Neuronal stem cell (in vitro differentiated cells): ENCODE measurements at regions not wholly inside any gene's neighbourhood (a gene's known extent, or its start where the extent isn't known, plus 50 kb on each side); places are given as distances from the start of the nearest gene placed in this dataset.

Experiments
- DNase-seq: peaks from one replicate; pipeline ENCODE4 v3.0.0-alpha.2; 2013; ENCODE audit warnings: low spot score
- H2AFZ ChIP-seq: one replicate; pipeline ENCODE4 v1.6.1; 2013; ENCODE audit warnings: mild to moderate bottlenecking, low read length, inconsistent platforms
- H2AK5ac ChIP-seq: 2 replicates; pipeline ENCODE4 v1.6.1; 2013; ENCODE audit warnings: low read depth, mild to moderate bottlenecking, inconsistent platforms, low read length, moderate library complexity, mixed read lengths
- H2BK120ac ChIP-seq: 2 replicates; pipeline ENCODE4 v1.6.1; 2013; ENCODE audit warnings: low read depth, mild to moderate bottlenecking, inconsistent platforms, low read length, moderate library complexity, mixed read lengths
- H2BK12ac ChIP-seq: one replicate; pipeline ENCODE4 v1.6.1; 2013; ENCODE audit warnings: low read length, inconsistent platforms
- H2BK15ac ChIP-seq: 2 replicates; pipeline ENCODE4 v1.6.1; 2013; ENCODE audit warnings: mild to moderate bottlenecking, low read length, inconsistent platforms, mixed read lengths
- H2BK5ac ChIP-seq: one replicate; pipeline ENCODE4 v1.6.1; 2013; ENCODE audit warnings: inconsistent platforms, mild to moderate bottlenecking, low read length, moderate library complexity
- H3K14ac ChIP-seq: one replicate; pipeline ENCODE4 v1.6.1; 2013; ENCODE audit warnings: low read length, inconsistent platforms
- H3K18ac ChIP-seq: 2 replicates; pipeline ENCODE4 v1.6.1; 2013; ENCODE audit warnings: low read length, inconsistent platforms
- H3K23ac ChIP-seq: 2 replicates; pipeline ENCODE4 v1.6.1; 2013; ENCODE audit warnings: low read depth, mild to moderate bottlenecking, mixed read lengths, low read length, inconsistent platforms; ENCODE audit not compliant: poor library complexity
- H3K27ac ChIP-seq: replicated peaks from 3 replicates; pipeline ENCODE4 v1.5.1; 2013; ENCODE audit warnings: low read length, inconsistent platforms
- H3K27me3 ChIP-seq, 3 experiments: 2 replicates each; pipeline ENCODE4 v1.6.1; 2013; ENCODE audit warnings: low read length in 3 of 3, mild to moderate bottlenecking in 2 of 3, inconsistent platforms in 1 of 3, low read depth in 1 of 3, mixed read lengths in 1 of 3, moderate library complexity in 1 of 3; ENCODE audit not compliant: control insufficient read depth in 3 of 3, insufficient read depth in 3 of 3
- H3K36me3 ChIP-seq, 2 donors: replicated peaks in 1 of 2; 2 replicates each; pipeline ENCODE4 v1.6.1; 2013; ENCODE audit warnings: low read length in 2 of 2; ENCODE audit not compliant: control insufficient read depth in 2 of 2, insufficient read depth in 2 of 2
- H3K4ac ChIP-seq: 2 replicates; pipeline ENCODE4 v1.6.1; 2013; ENCODE audit warnings: inconsistent platforms, mild to moderate bottlenecking, low read length, moderate library complexity
- H3K4me1 ChIP-seq, 2 donors: 1 replicate in 1 of 2; 2 replicates in 1 of 2; pipeline ENCODE4 v1.6.1; 2013; ENCODE audit warnings: low read length in 2 of 2, low read depth in 1 of 2; ENCODE audit not compliant: control insufficient read depth in 2 of 2, insufficient read depth in 1 of 2
- H3K4me2 ChIP-seq: one replicate; pipeline ENCODE4 v1.6.1; 2013; ENCODE audit warnings: mild to moderate bottlenecking, low read length, inconsistent platforms; ENCODE audit not compliant: insufficient read depth, poor library complexity, severe bottlenecking
- H3K4me3 ChIP-seq, 2 donors: 2 replicates each; pipeline ENCODE4 v1.5.1; 2013; ENCODE audit warnings: low read length in 2 of 2, mild to moderate bottlenecking in 2 of 2, inconsistent platforms in 1 of 2, moderate library complexity in 1 of 2
- H3K79me1 ChIP-seq: one replicate; pipeline ENCODE4 v1.6.1; 2013; ENCODE audit warnings: low read depth, mild to moderate bottlenecking, inconsistent platforms, low read length, moderate library complexity
- H3K9ac ChIP-seq: one replicate; pipeline ENCODE4 v1.6.1; 2013; ENCODE audit warnings: mild to moderate bottlenecking, low read depth, low read length, inconsistent platforms; ENCODE audit not compliant: poor library complexity
- H3K9me3 ChIP-seq, 2 donors: replicated peaks in 1 of 2; 2 replicates each; pipeline versions ENCODE3 to v1.6.1; 2013; ENCODE audit warnings: low read length in 2 of 2, mild to moderate bottlenecking in 2 of 2, inconsistent platforms in 1 of 2, low read depth in 1 of 2, mixed read lengths in 1 of 2, moderate library complexity in 1 of 2; ENCODE audit not compliant: control insufficient read depth in 2 of 2, insufficient read depth in 1 of 2
- H4K8ac ChIP-seq: one replicate; pipeline ENCODE4 v1.6.1; 2013; ENCODE audit warnings: low read depth, mild to moderate bottlenecking, inconsistent platforms, low read length, moderate library complexity
- H4K91ac ChIP-seq: one replicate; pipeline ENCODE4 v1.6.1; 2013; ENCODE audit warnings: low read length, low read depth, mild to moderate bottlenecking, inconsistent platforms; ENCODE audit not compliant: poor library complexity
- WGBS, 2 donors: extraction: QIAGEN DNeasy Blood & Tissue Kit; methylation state at CpG; one replicate each; pipeline ENCODE4 v1.1.7; 2013; ENCODE audit warnings: missing lambda C conversion rate in 2 of 2, mixed read lengths in 1 of 2; ENCODE audit not compliant: insufficient read length in 2 of 2, insufficient replicate concordance in 1 of 2; ENCODE audit errors: extremely low coverage in 2 of 2; 5-methylcytosine and 5-hydroxymethylcytosine counted together

DNA sequence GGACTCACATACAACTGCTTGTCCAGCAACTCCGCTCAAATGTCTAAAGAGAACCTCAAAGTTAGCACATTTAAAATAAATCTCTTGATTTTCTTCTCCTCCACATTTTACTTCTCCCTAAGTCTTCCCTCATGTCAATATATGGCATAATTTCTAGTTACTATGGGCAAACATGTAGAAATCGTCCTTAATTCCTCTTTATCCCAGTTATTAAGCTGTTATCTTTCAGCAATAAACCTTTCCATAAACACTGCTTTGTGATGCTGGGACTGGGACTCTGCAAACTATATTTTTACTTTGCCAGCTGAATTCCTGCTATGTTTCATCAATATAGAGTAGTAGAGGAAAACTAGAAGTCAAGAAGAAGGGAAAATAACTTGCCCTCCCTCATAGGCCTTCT is 99.7 kb downstream of the KCNRG start:
- H4K8ac ChIP-seq, result no peak overlapping the region
- no peak overlapping the region for H2AFZ ChIP-seq
- no peak overlapping the region for H3K4me3 ChIP-seq
- H2BK120ac ChIP-seq, result no peak overlapping the region
- H3K23ac ChIP-seq, result no peak overlapping the region
- WGBS, 2 donors, result no CpG with 5 or more reads among the region's 2 CpGs
- H2BK15ac ChIP-seq, result no peak overlapping the region
- no peaks in the 10 kb centered on the region for H3K27me3 ChIP-seq
- no peaks in the 10 kb centered on the region for H3K4me1 ChIP-seq
- no peak overlapping the region for H3K18ac ChIP-seq
- no peak for DNase-seq
- H3K4ac ChIP-seq, result no peak overlapping the region
- no peak overlapping the region for H2BK12ac ChIP-seq
- H4K91ac ChIP-seq, result no peak overlapping the region
- H3K79me1 ChIP-seq, result no peaks in the 10 kb centered on the region
- H2BK5ac ChIP-seq, result no peak overlapping the region
- no peak overlapping the region for H2AK5ac ChIP-seq
- H3K14ac ChIP-seq, result no peak overlapping the region
- H3K9ac ChIP-seq, result no peak overlapping the region
- H3K4me2 ChIP-seq, result no peak overlapping the region
- H3K36me3 ChIP-seq, result peaks cover 0 to 5% of the 10 kb centered on the region in 2 donors
- H3K27ac ChIP-seq, result no peak overlapping the region
- H3K9me3 ChIP-seq, result no peaks in the 10 kb centered on the region

DNA sequence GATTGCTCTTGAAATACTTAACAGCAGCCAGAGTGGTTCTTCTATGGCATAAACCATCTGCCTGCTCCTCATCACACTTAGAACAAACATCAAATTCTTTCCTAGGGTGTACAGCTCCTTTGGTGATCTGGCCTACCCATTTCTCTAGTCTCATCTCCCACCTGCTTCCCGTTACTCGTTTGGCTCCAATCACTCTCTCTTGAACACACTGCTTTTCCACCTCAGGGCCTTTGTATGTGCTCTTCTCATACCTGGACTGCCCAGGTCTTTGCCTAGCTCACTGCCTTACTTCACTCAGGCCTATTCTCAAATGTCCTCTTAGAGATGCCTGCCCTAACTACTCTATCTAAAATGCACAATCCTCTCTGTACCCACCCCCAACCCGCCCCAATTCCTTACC is 100.5 kb downstream of the KCNRG start:
- no peak for DNase-seq
- H3K4me3 ChIP-seq, result no peak overlapping the region
- no peaks in the 10 kb centered on the region for H3K9me3 ChIP-seq
- no peak overlapping the region for H3K18ac ChIP-seq
- no peak overlapping the region for H3K27ac ChIP-seq
- H2BK12ac ChIP-seq, result no peak overlapping the region
- H3K23ac ChIP-seq, result no peak overlapping the region
- no peak overlapping the region for H4K8ac ChIP-seq
- H3K36me3 ChIP-seq, result peaks cover 0 to 8% of the 10 kb centered on the region in 2 donors
- no peak overlapping the region for H2BK5ac ChIP-seq
- H3K9ac ChIP-seq, result no peak overlapping the region
- no peaks in the 10 kb centered on the region for H3K79me1 ChIP-seq
- H2AK5ac ChIP-seq, result no peak overlapping the region
- H4K91ac ChIP-seq, result no peak overlapping the region
- WGBS, 2 donors, result 100% methylated on average over 1 of the region's 3 CpGs; no CpG with 5 or more reads in 1 of the 2 donors
- no peak overlapping the region for H2BK120ac ChIP-seq
- H3K14ac ChIP-seq, result no peak overlapping the region
- H3K4ac ChIP-seq, result no peak overlapping the region
- H3K4me1 ChIP-seq, result no peaks in the 10 kb centered on the region
- H2BK15ac ChIP-seq, result no peak overlapping the region
- H3K4me2 ChIP-seq, result no peak overlapping the region
- no peaks in the 10 kb centered on the region for H3K27me3 ChIP-seq
- H2AFZ ChIP-seq, result no peak overlapping the region

DNA sequence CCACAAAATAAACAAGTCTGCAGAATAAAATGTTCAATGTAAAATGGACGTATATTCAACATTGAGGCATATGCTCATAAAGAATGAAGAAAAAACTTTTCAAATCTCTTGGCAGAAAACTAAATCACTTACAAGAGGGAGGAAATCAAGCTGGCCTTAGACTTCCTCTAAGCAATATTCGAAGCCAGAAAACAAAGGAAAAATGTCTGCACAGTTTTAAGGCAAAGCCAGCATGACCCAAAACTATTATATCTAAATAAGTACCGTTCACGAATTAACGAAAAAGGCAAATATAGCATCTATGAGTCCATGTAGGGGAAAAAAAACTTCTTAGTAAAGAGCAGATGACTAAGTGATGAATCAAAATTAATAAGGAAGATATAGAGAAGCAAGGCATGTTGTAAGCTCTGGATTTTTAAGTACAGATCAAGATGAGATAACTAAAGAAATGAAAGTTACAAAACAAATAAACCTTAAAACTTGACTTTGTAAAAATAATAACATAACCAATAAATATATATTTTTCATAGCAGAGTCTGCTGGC is 101.3 kb downstream of the KCNRG start:
- no peaks in the 10 kb centered on the region for H3K4me1 ChIP-seq
- H3K4ac ChIP-seq, result no peak overlapping the region
- no peak overlapping the region for H3K18ac ChIP-seq
- H2BK15ac ChIP-seq, result no peak overlapping the region
- no peak overlapping the region for H2AK5ac ChIP-seq
- H2BK12ac ChIP-seq, result no peak overlapping the region
- peaks cover 0 to 15% of the 10 kb centered on the region in 2 donors for H3K36me3 ChIP-seq
- H3K9me3 ChIP-seq, result no peaks in the 10 kb centered on the region
- H3K27me3 ChIP-seq, result peaks cover 0 to 2% (median 0%) of the 10 kb centered on the region in 3 experiments
- no peak overlapping the region for H3K4me2 ChIP-seq
- H4K91ac ChIP-seq, result no peak overlapping the region
- H3K9ac ChIP-seq, result no peak overlapping the region
- H3K27ac ChIP-seq, result no peak overlapping the region
- H3K4me3 ChIP-seq, result no peak overlapping the region
- no peak overlapping the region for H2BK120ac ChIP-seq
- no peak overlapping the region for H2AFZ ChIP-seq
- no peak overlapping the region for H4K8ac ChIP-seq
- no peak overlapping the region for H2BK5ac ChIP-seq
- WGBS, 2 donors, result no CpG with 5 or more reads among the region's 5 CpGs
- no peaks in the 10 kb centered on the region for H3K79me1 ChIP-seq
- H3K23ac ChIP-seq, result no peak overlapping the region
- DNase-seq, result no peak
- no peak overlapping the region for H3K14ac ChIP-seq

DNA sequence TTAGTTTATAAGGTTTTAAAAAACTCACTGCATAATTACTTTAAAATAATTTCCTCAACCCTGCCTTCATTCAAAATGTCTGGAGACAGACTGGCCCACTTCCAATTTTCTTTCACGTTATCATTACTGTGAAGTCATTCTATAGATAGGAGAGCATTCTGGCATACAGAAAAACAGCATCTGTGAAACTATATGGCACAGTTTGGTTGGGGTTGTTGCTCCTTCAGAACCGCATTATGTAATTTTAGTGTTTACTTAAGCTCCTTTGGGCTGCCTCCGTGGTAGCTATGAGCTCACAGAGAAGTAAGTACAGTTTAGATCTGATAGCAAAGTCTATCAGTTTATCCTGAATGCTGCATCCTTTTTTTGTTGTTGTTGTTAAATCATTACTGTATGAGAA is 104.3 kb downstream of the KCNRG start:
- H3K9ac ChIP-seq, result no peak overlapping the region
- H3K4me2 ChIP-seq, result no peak overlapping the region
- no peak overlapping the region for H3K27ac ChIP-seq
- H3K4ac ChIP-seq, result no peak overlapping the region
- H2BK120ac ChIP-seq, result no peak overlapping the region
- peaks cover 0 to 22% (median 0%) of the 10 kb centered on the region in 3 experiments for H3K27me3 ChIP-seq
- H3K23ac ChIP-seq, result no peak overlapping the region
- WGBS, 2 donors, result no CpG with 5 or more reads among the region's 3 CpGs
- H3K14ac ChIP-seq, result no peak overlapping the region
- H3K36me3 ChIP-seq, result peaks cover 0 to 18% of the 10 kb centered on the region in 2 donors
- no peak overlapping the region for H2AK5ac ChIP-seq
- H2BK5ac ChIP-seq, result no peak overlapping the region
- no peak overlapping the region for H4K8ac ChIP-seq
- H2AFZ ChIP-seq, result no peak overlapping the region
- H3K4me1 ChIP-seq, result peaks cover 2 to 6% of the 10 kb centered on the region in 2 donors
- no peak overlapping the region for H3K18ac ChIP-seq
- no peak overlapping the region for H4K91ac ChIP-seq
- no peaks in the 10 kb centered on the region for H3K9me3 ChIP-seq
- DNase-seq, result no peak
- H3K79me1 ChIP-seq, result no peaks in the 10 kb centered on the region
- no peak overlapping the region for H2BK12ac ChIP-seq
- no peak overlapping the region for H2BK15ac ChIP-seq
- no peak overlapping the region for H3K4me3 ChIP-seq
